Spinal cord (tissue), 9 donors: ENCODE measurements at regions not wholly inside any gene's neighbourhood (a gene's known extent, or its start where the extent isn't known, plus 50 kb on each side); places are given as distances from the start of the nearest gene placed in this dataset.
"Not testable (repeated sequence)": the region's sequence is repeated elsewhere in the genome, so short reads cannot be mapped to it uniquely, and the experiment has no call there.

Experiments
- DNase-seq, 6 donors: peaks; one replicate each; pipeline versions ENCODE4 v3.0.0 to v3.0.0-alpha.2; 2013 to 2015; ENCODE audit warnings: low spot score in 6 of 6, low read depth in 4 of 6
- H3K27ac ChIP-seq: one replicate; pipeline ENCODE4 v1.5.1; 2013; ENCODE audit warnings: low read depth, low read length, control low read depth
- H3K27me3 ChIP-seq: one replicate; pipeline ENCODE4 v1.6.1; 2013; ENCODE audit warnings: low read length; ENCODE audit not compliant: control insufficient read depth, insufficient read depth
- H3K36me3 ChIP-seq: one replicate; pipeline ENCODE4 v1.6.1; 2013; ENCODE audit warnings: low read length; ENCODE audit not compliant: control insufficient read depth, insufficient read depth
- H3K4me1 ChIP-seq: one replicate; pipeline ENCODE4 v1.6.1; 2013; ENCODE audit warnings: low read length; ENCODE audit not compliant: control insufficient read depth, insufficient read depth
- H3K4me3 ChIP-seq: one replicate; pipeline ENCODE4 v1.5.1; 2013; ENCODE audit warnings: low read depth, low read length, control low read depth
- H3K9me3 ChIP-seq: one replicate; pipeline ENCODE4 v1.6.1; 2013; ENCODE audit warnings: low read length; ENCODE audit not compliant: control insufficient read depth, insufficient read depth
- WGBS: methylation state at CpG from one replicate; pipeline ENCODE4 v1.1.5; 2013; ENCODE audit warnings: missing lambda C conversion rate; ENCODE audit not compliant: insufficient coverage; 5-methylcytosine and 5-hydroxymethylcytosine counted together
- donor health status: healthy.

GRCh38 chr2:55124682-55125081 is 74.4 kb upstream of the RTN4 start:
- H3K27ac ChIP-seq, H3K27me3 ChIP-seq, H3K36me3 ChIP-seq, H3K4me3 ChIP-seq, DNase-seq, H3K9me3 ChIP-seq: not testable (repeated sequence)
- no CpG with 5 or more reads among the region's 2 CpGs for WGBS
- H3K4me1 ChIP-seq, result peaks cover 17% of the 10 kb centered on the region

DNA sequence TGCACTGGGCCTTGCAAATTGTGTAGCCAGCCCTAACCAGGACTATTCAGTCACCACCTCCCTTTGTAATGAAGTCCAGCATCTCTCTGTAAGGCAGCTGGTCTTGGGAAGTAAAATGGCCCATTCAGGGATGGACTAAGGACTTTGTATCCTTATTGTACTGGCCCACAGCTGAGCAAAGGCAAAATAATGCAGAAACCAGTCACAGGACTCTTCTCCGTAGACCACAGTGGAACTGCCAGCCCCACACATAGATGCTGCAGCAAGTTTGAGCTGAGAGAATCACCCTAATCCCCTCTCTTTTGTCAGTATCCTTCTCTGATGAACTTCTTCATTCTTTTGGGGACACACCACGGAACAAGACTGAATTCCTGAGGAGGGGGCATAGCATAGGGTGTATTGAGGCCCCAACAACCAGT is 73.6 kb upstream of the RTN4 start:
- Histone ChIP-seq H3K27ac (peak overlapping the region; percentile 25), H3K9me3 (no peaks in the 10 kb centered on the region), H3K4me3 (no peak overlapping the region), H3K27me3 (no peaks in the 10 kb centered on the region), H3K4me1 (peaks cover 19% of the 10 kb centered on the region), H3K36me3 (no peaks in the 10 kb centered on the region)
- peak in 2 of 6 donors; percentile 6 to 50 for DNase-seq
- WGBS, result 49% methylated on average over 2 of the region's 2 CpGs

DNA sequence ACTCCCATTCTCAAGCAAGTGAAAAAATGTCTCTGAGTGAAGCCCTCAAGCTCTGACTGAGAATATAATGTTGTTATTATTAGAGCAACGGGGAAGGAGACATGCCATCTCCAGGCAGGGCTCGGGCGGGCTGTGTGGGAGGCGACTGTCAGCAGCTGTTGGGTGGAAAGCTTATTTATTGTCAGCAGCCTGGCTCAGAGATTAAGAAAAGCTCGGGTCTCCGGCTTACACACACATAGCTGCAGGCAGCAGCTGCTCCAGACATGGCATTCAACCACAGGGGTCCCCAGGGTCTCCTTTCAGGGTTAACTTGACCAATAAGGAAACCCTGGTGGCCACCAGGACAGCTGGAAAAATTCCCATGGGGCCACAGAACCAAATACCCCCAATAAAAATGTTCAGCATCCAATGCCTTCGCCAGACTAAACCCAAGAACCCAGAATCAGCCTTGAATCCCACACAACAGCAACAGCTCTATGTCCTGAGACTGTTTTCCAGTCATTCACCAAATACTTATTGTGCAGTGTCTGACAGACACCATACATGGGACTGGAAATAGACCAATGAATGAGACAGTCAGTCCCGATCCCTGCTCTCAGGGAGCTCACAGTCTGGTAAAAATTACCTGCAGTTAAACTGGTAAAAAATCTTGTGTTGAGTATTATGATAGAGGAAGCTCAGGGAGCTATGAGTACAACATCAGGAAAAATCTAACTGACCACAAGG is 70.5 kb upstream of the RTN4 start:
- 15% methylated on average over 7 of the region's 8 CpGs for WGBS
- H3K4me3 ChIP-seq, result no peak overlapping the region
- peaks cover 19% of the 10 kb centered on the region for H3K4me1 ChIP-seq
- no peaks in the 10 kb centered on the region for H3K9me3 ChIP-seq
- peak in 2 of 6 donors; percentile 79 to 88 for DNase-seq
- no peaks in the 10 kb centered on the region for H3K36me3 ChIP-seq
- peak overlapping the region; percentile 49 for H3K27ac ChIP-seq
- H3K27me3 ChIP-seq, result no peaks in the 10 kb centered on the region

DNA sequence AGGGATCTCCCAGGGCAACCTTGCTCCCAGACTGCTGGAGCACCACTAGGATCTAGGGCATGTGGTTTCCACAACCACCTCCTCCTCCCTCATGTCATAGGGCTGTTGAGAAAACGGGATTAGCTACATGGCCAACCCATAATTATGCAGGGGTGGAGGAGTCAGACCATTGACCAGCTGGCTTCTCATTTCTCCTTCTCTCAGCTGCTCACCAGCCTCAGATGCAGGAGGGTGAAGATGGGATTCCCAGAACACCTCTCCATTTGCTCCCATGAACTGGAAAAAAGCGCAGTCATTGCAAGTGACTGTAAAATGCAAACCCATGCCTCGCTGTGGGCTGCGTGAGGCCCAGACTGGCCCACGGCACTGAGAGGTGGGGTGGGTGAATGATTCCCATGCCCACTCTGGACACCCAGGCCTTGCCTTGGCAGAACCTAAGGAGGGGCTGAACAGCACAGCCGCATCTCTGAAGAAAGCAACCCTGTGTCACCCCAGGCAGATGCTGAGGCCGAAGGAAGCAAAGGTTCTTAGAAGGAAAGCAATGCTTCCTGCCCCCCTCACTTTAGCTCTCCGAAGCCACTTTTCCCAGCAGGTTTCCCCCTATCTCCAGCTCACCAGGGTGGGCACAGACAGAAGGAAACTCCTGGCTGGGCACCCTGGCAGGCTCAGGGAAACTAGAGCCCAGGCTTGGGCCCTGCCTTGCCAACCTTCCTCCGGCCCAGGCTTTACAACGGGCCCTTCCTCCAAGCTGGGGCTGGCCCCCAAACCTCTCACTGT is 69.6 kb upstream of the RTN4 start:
- Histone ChIP-seq H3K27ac (peak overlapping the region; percentile 49), H3K9me3 (no peaks in the 10 kb centered on the region), H3K27me3 (no peaks in the 10 kb centered on the region), H3K4me3 (no peak overlapping the region), H3K36me3 (no peaks in the 10 kb centered on the region), H3K4me1 (peaks cover 19% of the 10 kb centered on the region)
- no peak for DNase-seq
- WGBS, result 69% methylated on average over 8 of the region's 10 CpGs

GRCh38 chr2:55118643-55119083 is 68.4 kb upstream of the RTN4 start:
- no peaks in the 10 kb centered on the region for H3K27me3 ChIP-seq
- peaks cover 19% of the 10 kb centered on the region for H3K4me1 ChIP-seq
- H3K4me3 ChIP-seq, result no peak overlapping the region
- H3K27ac ChIP-seq, result no peak overlapping the region
- WGBS, result 39% methylated on average over 3 of the region's 3 CpGs
- no peaks in the 10 kb centered on the region for H3K36me3 ChIP-seq
- H3K9me3 ChIP-seq, result no peaks in the 10 kb centered on the region
- peak in 1 of 6 donors; percentile 20 for DNase-seq

- 97% methylated on average over 6 of the region's 7 CpGs for WGBS
- H3K27ac ChIP-seq, result no peak overlapping the region
- H3K4me1 ChIP-seq, result peaks cover 24% of the 10 kb centered on the region
- no peaks in the 10 kb centered on the region for H3K9me3 ChIP-seq
- no peak overlapping the region for H3K4me3 ChIP-seq
- no peak for DNase-seq
- no peaks in the 10 kb centered on the region for H3K27me3 ChIP-seq
- H3K36me3 ChIP-seq, result no peaks in the 10 kb centered on the region
Observed at GRCh38 chr2:55116966-55117365, 66.7 kb upstream of the RTN4 start.

GRCh38 chr2:55116598-55116964 is 66.3 kb upstream of the RTN4 start:
- no peaks in the 10 kb centered on the region for H3K27me3 ChIP-seq
- H3K9me3 ChIP-seq, result no peaks in the 10 kb centered on the region
- no CpG with 5 or more reads among the region's 1 CpG for WGBS
- no peak overlapping the region for H3K27ac ChIP-seq
- no peak overlapping the region for H3K4me3 ChIP-seq
- DNase-seq, result no peak
- no peaks in the 10 kb centered on the region for H3K36me3 ChIP-seq
- H3K4me1 ChIP-seq, result peaks cover 27% of the 10 kb centered on the region

GRCh38 chr2:55115761-55116597 is 65.7 kb upstream of the RTN4 start:
- Histone ChIP-seq H3K4me3 (no peak overlapping the region), H3K4me1 (peaks cover 31% of the 10 kb centered on the region), H3K9me3 (no peaks in the 10 kb centered on the region), H3K27me3 (no peaks in the 10 kb centered on the region), H3K27ac (no peak overlapping the region), H3K36me3 (no peaks in the 10 kb centered on the region)
- 83% methylated on average over 2 of the region's 4 CpGs for WGBS
- DNase-seq, result no peak

DNA sequence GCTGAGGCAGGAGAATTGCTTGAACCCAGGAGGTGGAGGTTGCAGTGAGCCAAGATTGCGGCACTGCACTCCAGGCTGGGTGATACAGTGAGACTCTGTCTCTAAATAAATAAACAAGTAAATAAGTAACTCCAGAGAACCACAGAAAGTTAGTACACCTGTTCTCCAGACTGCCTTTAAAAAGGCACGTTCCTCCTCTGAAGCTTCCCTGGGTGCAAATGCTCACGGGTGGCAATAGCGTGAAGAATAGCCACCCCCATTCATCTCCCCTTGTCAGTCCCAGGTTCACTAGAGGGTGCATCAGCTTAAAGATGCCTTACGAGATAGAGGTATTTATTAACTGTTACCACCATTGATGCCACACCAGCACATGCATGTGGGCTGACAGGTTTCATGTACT is 64.3 kb upstream of the RTN4 start:
- DNase-seq, result no peak
- no peaks in the 10 kb centered on the region for H3K27me3 ChIP-seq
- H3K4me3 ChIP-seq, result no peak overlapping the region
- peaks cover 22% of the 10 kb centered on the region for H3K4me1 ChIP-seq
- WGBS, result 87% methylated on average over 4 of the region's 5 CpGs
- no peak overlapping the region for H3K27ac ChIP-seq
- no peaks in the 10 kb centered on the region for H3K36me3 ChIP-seq
- no peaks in the 10 kb centered on the region for H3K9me3 ChIP-seq
